H9 (cell line): ENCODE measurements at regions not wholly inside any gene's neighbourhood (a gene's known extent, or its start where the extent isn't known, plus 50 kb on each side); places are given as distances from the start of the nearest gene placed in this dataset.

Experiments
- DNase-seq: peaks from one replicate; pipeline ENCODE4 v3.0.0-alpha.2; 2017
- H2AFZ ChIP-seq: one replicate; pipeline ENCODE4 v1.6.1; 2013; ENCODE audit warnings: mild to moderate bottlenecking, low read length, control low read depth, moderate library complexity
- H2AK5ac ChIP-seq: 2 replicates; pipeline ENCODE4 v1.6.1; 2013; ENCODE audit warnings: low read length, control low read depth, mixed read lengths; ENCODE audit not compliant: insufficient read length
- H2BK120ac ChIP-seq: one replicate; pipeline ENCODE4 v1.6.1; 2013; ENCODE audit warnings: low read depth, mild to moderate bottlenecking, low read length, control low read depth, inconsistent platforms; ENCODE audit not compliant: poor library complexity, severe bottlenecking
- H2BK12ac ChIP-seq: 2 replicates; pipeline ENCODE4 v1.6.1; 2013; ENCODE audit warnings: low read length, control low read depth, mixed read lengths, low read depth; ENCODE audit not compliant: insufficient read length
- H2BK15ac ChIP-seq: 2 replicates; pipeline ENCODE4 v1.6.1; 2013; ENCODE audit warnings: low read depth, low read length, control low read depth
- H2BK20ac ChIP-seq: one replicate; pipeline ENCODE4 v1.6.1; 2013; ENCODE audit warnings: low read depth, mild to moderate bottlenecking, low read length, control low read depth, inconsistent platforms; ENCODE audit not compliant: poor library complexity, severe bottlenecking
- H2BK5ac ChIP-seq: 2 replicates; pipeline ENCODE4 v1.6.1; 2013; ENCODE audit warnings: low read length, control low read depth, mixed read lengths; ENCODE audit not compliant: insufficient read length
- H3K14ac ChIP-seq: 2 replicates; pipeline ENCODE4 v1.6.1; 2013; ENCODE audit warnings: low read length, control low read depth; ENCODE audit not compliant: insufficient read depth
- H3K18ac ChIP-seq: 2 replicates; pipeline ENCODE4 v1.6.1; 2013; ENCODE audit warnings: low read depth, mild to moderate bottlenecking, mixed read lengths, low read length, control low read depth; ENCODE audit not compliant: insufficient read length
- H3K23ac ChIP-seq: 2 replicates; pipeline ENCODE4 v1.6.1; 2013; ENCODE audit warnings: low read length, control low read depth, mixed read lengths, low read depth; ENCODE audit not compliant: insufficient read length
- H3K23me2 ChIP-seq: 2 replicates; pipeline ENCODE4 v1.6.1; 2013; ENCODE audit warnings: low read depth, mild to moderate bottlenecking, mixed read lengths, low read length, control low read depth; ENCODE audit not compliant: insufficient read length, poor library complexity, severe bottlenecking
- H3K27ac ChIP-seq: 2 replicates; pipeline ENCODE4 v1.5.1; 2013; ENCODE audit warnings: low read length, control low read depth, mixed read lengths, low read depth; ENCODE audit not compliant: insufficient read length
- H3K27me3 ChIP-seq: 2 replicates; pipeline ENCODE4 v1.6.1; 2013; ENCODE audit warnings: low read length, control low read depth, inconsistent platforms; ENCODE audit not compliant: insufficient read depth
- H3K4ac ChIP-seq: 2 replicates; pipeline ENCODE4 v1.6.1; 2013; ENCODE audit warnings: low read depth, mild to moderate bottlenecking, control low read depth, inconsistent platforms, low read length, moderate library complexity
- H3K4me1 ChIP-seq: 2 replicates; pipeline ENCODE4 v1.6.1; 2013; ENCODE audit warnings: low read length, control low read depth, inconsistent platforms; ENCODE audit not compliant: insufficient read depth
- H3K4me2 ChIP-seq: 2 replicates; pipeline ENCODE4 v1.6.1; 2013; ENCODE audit warnings: low read length, control low read depth, mixed read lengths; ENCODE audit not compliant: insufficient read length, insufficient read depth
- H3K56ac ChIP-seq: 2 replicates; pipeline ENCODE4 v1.6.1; 2013; ENCODE audit warnings: low read depth, mild to moderate bottlenecking, mixed read lengths, low read length, control low read depth; ENCODE audit not compliant: insufficient read length
- H3K79me1 ChIP-seq: 2 replicates; pipeline ENCODE4 v1.6.1; 2013; ENCODE audit warnings: low read depth, mild to moderate bottlenecking, moderate library complexity, low read length, control low read depth, inconsistent platforms; ENCODE audit not compliant: insufficient read depth, poor library complexity, severe bottlenecking
- H3K79me2 ChIP-seq: 2 replicates; pipeline ENCODE4 v1.6.1; 2013; ENCODE audit warnings: low read length, control low read depth, inconsistent platforms; ENCODE audit not compliant: insufficient read depth
- H3K9ac ChIP-seq: 2 replicates; pipeline ENCODE4 v1.6.1; 2013; ENCODE audit warnings: low read length, control low read depth, mixed read lengths; ENCODE audit not compliant: insufficient read length; ENCODE audit errors: extremely low read depth
- H3K9me3 ChIP-seq: one replicate; pipeline ENCODE4 v1.6.1; 2013; ENCODE audit warnings: low read depth, low read length, inconsistent platforms; ENCODE audit not compliant: control insufficient read depth
- H3T11ph ChIP-seq: one replicate; pipeline ENCODE4 v1.6.1; 2013; ENCODE audit warnings: mild to moderate bottlenecking, low read length, control low read depth, inconsistent platforms
- H4K20me1 ChIP-seq: one replicate; pipeline ENCODE4 v1.6.1; 2013; ENCODE audit not compliant: control insufficient read depth, insufficient read length, insufficient read depth
- H4K5ac ChIP-seq: 2 replicates; pipeline ENCODE4 v1.6.1; 2013; ENCODE audit warnings: low read depth, mild to moderate bottlenecking, mixed read lengths, low read length, control low read depth; ENCODE audit not compliant: insufficient read length
- H4K8ac ChIP-seq: replicated peaks from 2 replicates; pipeline ENCODE4 v1.6.1; 2013; ENCODE audit warnings: low read length, control low read depth, mixed read lengths, low read depth; ENCODE audit not compliant: insufficient read length
- H4K91ac ChIP-seq: 2 replicates; pipeline ENCODE4 v1.6.1; 2013; ENCODE audit warnings: low read depth, mild to moderate bottlenecking, moderate library complexity, mixed read lengths, low read length, control low read depth; ENCODE audit not compliant: insufficient read length
- H3K27ac Mint-ChIP-seq, 3 experiments: 2 replicates in 2 of 3; 3 replicates in 1 of 3; pipeline ENCODE4 v1.8.0; 2020 to 2021; ENCODE audit warnings: mixed read lengths in 3 of 3, mild to moderate bottlenecking in 1 of 3, moderate library complexity in 1 of 3
- H3K27me3 Mint-ChIP-seq: 2 replicates; pipeline ENCODE4 v1.8.0; 2021; ENCODE audit warnings: low read depth, mild to moderate bottlenecking, moderate library complexity, mixed read lengths
- H3K36me3 Mint-ChIP-seq, 3 experiments: 2 replicates in 2 of 3; 3 replicates in 1 of 3; pipeline ENCODE4 v1.8.0; 2020 to 2021; ENCODE audit warnings: low read depth in 3 of 3, mixed read lengths in 3 of 3; ENCODE audit not compliant: insufficient read depth in 1 of 3
- H3K4me1 Mint-ChIP-seq, 2 experiments: 2 replicates each; pipeline ENCODE4 v1.8.0; 2020; ENCODE audit warnings: mixed read lengths in 2 of 2
- H3K4me3 Mint-ChIP-seq, 2 experiments: 2 replicates in 1 of 2; 3 replicates in 1 of 2; pipeline ENCODE4 v1.8.0; 2020 to 2021; ENCODE audit warnings: mild to moderate bottlenecking in 2 of 2, mixed read lengths in 2 of 2, moderate library complexity in 1 of 2
- H3K9me3 Mint-ChIP-seq, 2 experiments: 2 replicates in 1 of 2; 3 replicates in 1 of 2; pipeline ENCODE4 v1.8.0; 2020; ENCODE audit warnings: mild to moderate bottlenecking in 2 of 2, mixed read lengths in 2 of 2, moderate library complexity in 1 of 2
- CTCF ChIP-seq: fragments of 200-600 bp; sonication (generic); conservative IDR thresholded peaks from 3 replicates; pipeline ENCODE4 v1.8.0; 2021; ENCODE audit warnings: antibody characterized with exemption, mild to moderate bottlenecking
- WGBS: extraction: QIAGEN DNeasy Blood & Tissue Kit; methylation state at CpG from one replicate; pipeline ENCODE4 v1.1.7; 2013; ENCODE audit warnings: missing lambda C conversion rate, low lambda C conversion rate, mixed read lengths; ENCODE audit not compliant: insufficient read length; ENCODE audit errors: extremely low coverage; 5-methylcytosine and 5-hydroxymethylcytosine counted together

- Mint-ChIP-seq H3K27ac (no peak overlapping the region), H3K27me3 (no peaks in the 10 kb centered on the region), H3K4me3 (no peak overlapping the region), H3K4me1 (0 out of 4 replicates have a peak, but pooled peaks cover 0 to under 1% of the 10 kb centered on the region in 2 experiments), H3K9me3 (no peaks in the 10 kb centered on the region; a peak in 1 of 5 replicates), H3K36me3 (no peaks in the 10 kb centered on the region)
- Histone ChIP-seq H3K56ac (no peak overlapping the region), H4K5ac (no peak overlapping the region), H4K91ac (no peak overlapping the region), H3K4me2 (no peak overlapping the region), H2BK15ac (no peak overlapping the region), H3K27ac (no peak overlapping the region), H3K14ac (no peak overlapping the region), H4K20me1 (no peaks in the 10 kb centered on the region), H3K79me1 (no peaks in the 10 kb centered on the region), H3K23ac (no peak overlapping the region), H3K18ac (no peak overlapping the region), H2BK120ac (no peak overlapping the region), H3K9me3 (no peaks in the 10 kb centered on the region), H3K4ac (no peak overlapping the region), H3K9ac (no peak overlapping the region), H2BK5ac (no peak overlapping the region), H2AK5ac (no peak overlapping the region), H3K23me2 (no peaks in the 10 kb centered on the region), H3K4me1 (no peaks in the 10 kb centered on the region), H3K27me3 (no peaks in the 10 kb centered on the region), H3T11ph (no peak overlapping the region), H3K79me2 (no peaks in the 10 kb centered on the region), H2BK20ac (no peak overlapping the region), H2AFZ (no peak overlapping the region), H2BK12ac (no peak overlapping the region), H4K8ac (no peak overlapping the region)
- no peak for TF ChIP-seq CTCF
- no peak for DNase-seq
- WGBS = no CpG with 5 or more reads among the region's 2 CpGs
Observed at GRCh38 chr14:98428483-98428994, 843.5 kb downstream of the BCL11B start.
